Osteoblast (primary cell): ENCODE measurements at regions not wholly inside any gene's neighbourhood (a gene's known extent, or its start where the extent isn't known, plus 50 kb on each side); places are given as distances from the start of the nearest gene placed in this dataset.

Experiments used
- DNase-seq: peaks from one replicate; pipeline ENCODE4 v3.0.0; 2011; ENCODE audit warnings: low spot score, mixed read lengths; ENCODE audit not compliant: insufficient read length; ENCODE audit errors: missing footprints
- H2AFZ ChIP-seq: 2 replicates; pipeline ENCODE4 v1.6.0; 2011; ENCODE audit warnings: mild to moderate bottlenecking, low read length
- H3K27ac ChIP-seq: 2 replicates; pipeline ENCODE4 v1.5.1; 2011; ENCODE audit warnings: mild to moderate bottlenecking, low read depth, low read length, moderate library complexity
- H3K27me3 ChIP-seq: 2 replicates; pipeline ENCODE4 v1.6.0; 2012; ENCODE audit warnings: mild to moderate bottlenecking, control low read depth, inconsistent platforms, low read length, moderate library complexity; ENCODE audit not compliant: insufficient read depth
- H3K36me3 ChIP-seq: 2 replicates; pipeline ENCODE4 v1.5.1; 2011; ENCODE audit warnings: mild to moderate bottlenecking, low read length, control low read depth, moderate library complexity; ENCODE audit not compliant: insufficient read depth
- H3K4me1 ChIP-seq: 2 replicates; pipeline ENCODE4 v1.5.1; 2011; ENCODE audit warnings: mild to moderate bottlenecking, low read length, control low read depth, moderate library complexity; ENCODE audit not compliant: insufficient read depth
- H3K4me2 ChIP-seq: 2 replicates; pipeline ENCODE4 v1.6.0; 2011; ENCODE audit warnings: mild to moderate bottlenecking, low read length; ENCODE audit not compliant: insufficient read depth
- H3K4me3 ChIP-seq: fragments of 200-600 bp; sonication (generic); 3 replicates; pipeline ENCODE4 v1.5.1; 2012; ENCODE audit warnings: mild to moderate bottlenecking, low read length, inconsistent platforms; ENCODE audit not compliant: insufficient read depth
- H3K79me2 ChIP-seq: 2 replicates; pipeline ENCODE4 v1.6.0; 2012; ENCODE audit warnings: mild to moderate bottlenecking, low read length, control low read depth, inconsistent platforms; ENCODE audit not compliant: insufficient read depth
- H3K9me3 ChIP-seq: 2 replicates; pipeline ENCODE4 v1.5.1; 2011; ENCODE audit warnings: low read depth, low read length, control low read depth
- H4K20me1 ChIP-seq: 2 replicates; pipeline ENCODE4 v1.6.0; 2012; ENCODE audit warnings: mild to moderate bottlenecking, low read length, control low read depth; ENCODE audit not compliant: insufficient read depth
- CTCF ChIP-seq: IDR thresholded peaks from 2 replicates; pipeline ENCODE4 v1.5.1; 2011; ENCODE audit warnings: mild to moderate bottlenecking, low read depth, low read length, moderate library complexity; ENCODE audit errors: extremely low read depth

- no peaks in the 10 kb centered on the region for H3K9me3 ChIP-seq
- no peak for TF ChIP-seq CTCF
- H3K4me2 ChIP-seq: no peak overlapping the region
- H3K4me3 ChIP-seq: no peak overlapping the region
- peak overlapping the region; percentile 17 for H2AFZ ChIP-seq
- peak; percentile 6 for DNase-seq
- H3K27ac ChIP-seq: no peak overlapping the region
- H3K79me2 ChIP-seq: no peaks in the 10 kb centered on the region
- H3K36me3 ChIP-seq: no peaks in the 10 kb centered on the region
- H3K27me3 ChIP-seq: no peaks in the 10 kb centered on the region
- H4K20me1 ChIP-seq: no peaks in the 10 kb centered on the region
- peaks cover 5% of the 10 kb centered on the region for H3K4me1 ChIP-seq
Measured at GRCh38 chr5:32932241-32932935, 221.3 kb downstream of the NPR3 start.

- H3K27me3 ChIP-seq: no peaks in the 10 kb centered on the region
- peak; percentile 37 for DNase-seq
- no peaks in the 10 kb centered on the region for H4K20me1 ChIP-seq
- no peak overlapping the region for H3K4me3 ChIP-seq
- H3K27ac ChIP-seq: no peak overlapping the region
- H3K4me2 ChIP-seq: no peak overlapping the region
- no peak for TF ChIP-seq CTCF
- no peaks in the 10 kb centered on the region for H3K36me3 ChIP-seq
- H3K79me2 ChIP-seq: no peaks in the 10 kb centered on the region
- H3K4me1 ChIP-seq: peaks cover 4% of the 10 kb centered on the region
- no peaks in the 10 kb centered on the region for H3K9me3 ChIP-seq
- H2AFZ ChIP-seq: peak overlapping the region; percentile 2
Measured at GRCh38 chr5:32933692-32934091, 222.6 kb downstream of the NPR3 start.

- no peaks in the 10 kb centered on the region for H3K9me3 ChIP-seq
- no peak overlapping the region for H3K4me3 ChIP-seq
- H3K36me3 ChIP-seq: no peaks in the 10 kb centered on the region
- no peak overlapping the region for H3K4me2 ChIP-seq
- H2AFZ ChIP-seq: no peak overlapping the region
- TF ChIP-seq CTCF: no peak
- no peaks in the 10 kb centered on the region for H4K20me1 ChIP-seq
- peak; percentile 23 for DNase-seq
- no peaks in the 10 kb centered on the region for H3K4me1 ChIP-seq
- no peaks in the 10 kb centered on the region for H3K79me2 ChIP-seq
- H3K27me3 ChIP-seq: no peaks in the 10 kb centered on the region
- H3K27ac ChIP-seq: no peak overlapping the region
Measured at GRCh38 chr5:32934529-32934928, 223.4 kb downstream of the NPR3 start.

- Histone ChIP-seq H3K4me3 (no peak overlapping the region), H3K4me2 (no peak overlapping the region), H3K79me2 (no peaks in the 10 kb centered on the region), H2AFZ (no peak overlapping the region), H3K27me3 (no peaks in the 10 kb centered on the region), H4K20me1 (no peaks in the 10 kb centered on the region), H3K4me1 (no peaks in the 10 kb centered on the region), H3K27ac (no peak overlapping the region), H3K36me3 (no peaks in the 10 kb centered on the region), H3K9me3 (no peaks in the 10 kb centered on the region)
- peak; percentile 19 for DNase-seq
- no peak for TF ChIP-seq CTCF
Measured at GRCh38 chr5:32935283-32935682, 224.2 kb downstream of the NPR3 start.
